ENCODE measurements at regions not wholly inside any gene's neighbourhood (a gene's known extent, or its start where the extent isn't known, plus 50 kb on each side); places are given as distances from the start of the nearest gene placed in this dataset.

DNA sequence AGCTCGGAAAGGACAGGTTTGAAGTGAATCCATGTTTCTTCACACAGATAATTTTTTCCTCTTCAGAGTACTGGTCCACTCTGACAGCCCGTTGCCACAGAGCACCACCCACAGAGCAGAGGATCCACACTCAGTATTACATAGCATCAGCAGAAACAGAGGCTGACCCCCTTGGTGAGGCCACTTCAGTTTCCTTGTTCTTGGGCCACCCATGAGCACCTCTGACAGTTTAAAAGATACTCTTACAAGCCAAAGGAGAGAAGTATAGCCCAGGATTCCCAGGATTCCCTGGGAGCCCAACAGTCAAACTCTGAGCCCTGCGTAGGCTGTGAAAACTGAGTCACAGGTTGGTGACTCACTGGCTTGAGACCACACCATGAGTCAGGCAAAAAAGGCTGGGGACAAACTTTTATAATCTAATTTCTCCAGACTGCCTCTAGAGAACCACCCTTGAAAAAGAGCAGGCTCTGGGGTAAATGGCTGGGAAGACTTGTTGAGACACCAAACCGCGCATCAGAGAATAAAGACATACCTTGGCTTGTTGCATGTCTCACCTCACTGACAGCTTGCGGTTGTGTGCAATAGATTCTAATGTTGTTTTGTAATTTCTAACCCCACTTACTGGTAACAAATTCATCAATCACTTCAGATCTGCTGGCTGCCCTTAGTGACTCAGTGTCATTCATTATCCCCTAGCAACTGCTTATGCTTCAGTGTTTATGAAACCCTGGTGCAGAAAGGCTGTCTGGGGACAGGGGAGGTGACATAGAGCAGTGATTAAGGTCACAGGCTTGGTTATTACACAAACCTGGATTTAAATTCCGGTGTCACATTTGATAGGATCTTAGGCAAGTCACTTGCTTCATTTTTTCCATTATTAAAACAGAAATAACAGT, 56.9 kb upstream of the PRSS23 start:
- TF ChIP-seq, protein P1, sequence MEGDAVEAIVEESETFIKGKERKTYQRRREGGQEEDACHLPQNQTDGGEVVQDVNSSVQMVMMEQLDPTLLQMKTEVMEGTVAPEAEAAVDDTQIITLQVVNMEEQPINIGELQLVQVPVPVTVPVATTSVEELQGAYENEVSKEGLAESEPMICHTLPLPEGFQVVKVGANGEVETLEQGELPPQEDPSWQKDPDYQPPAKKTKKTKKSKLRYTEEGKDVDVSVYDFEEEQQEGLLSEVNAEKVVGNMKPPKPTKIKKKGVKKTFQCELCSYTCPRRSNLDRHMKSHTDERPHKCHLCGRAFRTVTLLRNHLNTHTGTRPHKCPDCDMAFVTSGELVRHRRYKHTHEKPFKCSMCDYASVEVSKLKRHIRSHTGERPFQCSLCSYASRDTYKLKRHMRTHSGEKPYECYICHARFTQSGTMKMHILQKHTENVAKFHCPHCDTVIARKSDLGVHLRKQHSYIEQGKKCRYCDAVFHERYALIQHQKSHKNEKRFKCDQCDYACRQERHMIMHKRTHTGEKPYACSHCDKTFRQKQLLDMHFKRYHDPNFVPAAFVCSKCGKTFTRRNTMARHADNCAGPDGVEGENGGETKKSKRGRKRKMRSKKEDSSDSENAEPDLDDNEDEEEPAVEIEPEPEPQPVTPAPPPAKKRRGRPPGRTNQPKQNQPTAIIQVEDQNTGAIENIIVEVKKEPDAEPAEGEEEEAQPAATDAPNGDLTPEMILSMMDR (IDR thresholded peaks at IDR 0.05) = no peak
- TF ChIP-seq EZH2 (IDR thresholded peaks at IDR 0.05) (no peak), EZH2phosphoT487 (IDR thresholded peaks at IDR 0.05) (no peak)
- H3K4me1 ChIP-seq = peaks cover 10% of the 10 kb centered on the region
- H3K9me3 Mint-ChIP-seq = peaks cover 2% of the 10 kb centered on the region
- H3K36me3 ChIP-seq = no peaks in the 10 kb centered on the region
- no peaks in the 10 kb centered on the region for H4K20me1 ChIP-seq (ENCODE audit: low read depth)
- H3K9me3 ChIP-seq (ENCODE audit: low read depth) = no peaks in the 10 kb centered on the region
- no peak overlapping the region for H2AFZ ChIP-seq (replicated peaks)
- no peaks in the 10 kb centered on the region for H3K27me3 ChIP-seq
- no peaks in the 10 kb centered on the region for H3K79me2 ChIP-seq (ENCODE audit: low read depth)
- peak overlapping the region; percentile 5 for H3K27ac Mint-ChIP-seq
- no peak overlapping the region for H3K4me3 ChIP-seq
- no peaks in the 10 kb centered on the region for H3F3A ChIP-seq (ENCODE audit: low read depth)
- H3K4me2 ChIP-seq = no peak overlapping the region
- H3K4me3 Mint-ChIP-seq = no peak overlapping the region
- H3K4me1 Mint-ChIP-seq = peaks cover 56% of the 10 kb centered on the region
- no peak overlapping the region for H3K27ac ChIP-seq
- no peak for DNase-seq (ENCODE audit: low spot score)
- no peak overlapping the region for H3K9ac ChIP-seq
- H3K27me3 Mint-ChIP-seq (ENCODE audit: insufficient read depth, low read depth) = peaks cover 8% of the 10 kb centered on the region
- peaks cover 1% of the 10 kb centered on the region for H3K36me3 Mint-ChIP-seq

DNA sequence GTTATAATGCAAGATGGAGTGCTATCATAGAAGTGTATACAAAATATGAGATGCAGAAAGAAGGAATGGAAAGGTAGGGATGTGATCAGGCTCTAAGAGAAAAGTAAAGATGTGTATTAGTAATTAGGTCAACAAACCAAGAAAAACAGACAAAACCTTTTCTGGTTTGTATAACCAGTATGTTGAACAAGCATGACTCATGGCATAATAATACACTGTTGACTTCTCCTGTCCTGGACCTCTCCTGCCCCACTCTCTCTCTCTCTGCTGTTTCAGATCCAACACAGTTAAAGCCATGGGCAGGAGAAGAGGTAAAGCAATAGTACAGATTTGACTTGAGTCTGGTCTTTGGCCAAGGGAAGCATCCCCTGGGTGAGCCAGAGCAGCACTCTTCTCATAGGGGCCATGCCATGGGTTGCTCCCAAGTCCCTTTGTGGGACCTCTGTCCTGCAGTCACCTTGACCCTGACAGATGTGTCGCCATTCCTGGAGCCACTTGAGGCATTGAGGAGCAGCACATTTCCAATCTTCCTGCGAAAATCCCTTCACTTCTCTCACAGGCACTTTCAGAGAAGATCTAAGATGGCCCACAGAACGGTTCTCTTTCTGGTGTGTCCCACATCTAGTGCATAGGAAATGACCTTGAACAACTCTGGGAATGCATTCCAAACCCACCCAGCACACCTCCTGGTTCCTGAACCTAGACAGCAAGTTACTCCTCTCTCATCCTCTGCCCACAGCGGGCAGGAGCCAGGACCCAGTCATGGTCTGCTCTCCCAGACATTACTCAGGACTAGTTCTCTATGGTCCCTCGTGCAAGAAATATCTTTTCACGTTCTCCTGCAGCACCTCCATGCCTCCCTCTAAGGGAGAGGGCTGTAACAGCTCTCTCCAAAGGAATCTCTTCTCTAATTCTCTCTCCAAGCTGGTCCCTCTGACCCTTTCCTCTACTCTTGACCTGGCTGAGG, 58.2 kb upstream of the PRSS23 start:
- peak overlapping the region; percentile 76 for H3K27ac Mint-ChIP-seq
- Histone ChIP-seq H2AFZ (replicated peaks) (no peak overlapping the region), H3K9ac (no peak overlapping the region)

DNA sequence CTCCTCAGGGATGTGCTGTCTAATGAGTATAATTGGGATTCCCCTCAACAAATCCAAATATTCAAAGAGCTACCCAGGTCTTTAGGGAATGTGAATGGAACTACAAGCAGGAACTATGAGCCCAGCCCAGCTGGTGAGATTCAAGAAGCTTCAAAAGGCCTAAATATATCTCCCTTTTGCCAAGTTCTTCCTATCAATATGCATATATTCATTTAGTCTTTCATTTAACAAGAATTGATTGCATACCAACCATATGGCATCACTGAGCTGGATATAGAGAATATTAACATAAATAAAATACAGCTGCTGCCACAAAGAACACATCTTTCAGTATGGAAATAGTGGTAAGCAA, 58.9 kb upstream of the PRSS23 start:
- H3K9ac ChIP-seq = no peak overlapping the region
- peaks cover 6% of the 10 kb centered on the region for H3K27me3 Mint-ChIP-seq (ENCODE audit: insufficient read depth, low read depth)
- H3K4me1 ChIP-seq = peaks cover 9% of the 10 kb centered on the region

More for the DNA sequence above, 58.2 kb upstream of the PRSS23 start:
- H3K27me3 ChIP-seq = no peaks in the 10 kb centered on the region
- TF ChIP-seq EZH2 (IDR thresholded peaks at IDR 0.05) (no peak), EZH2phosphoT487 (IDR thresholded peaks at IDR 0.05) (no peak)
- TF ChIP-seq, protein P1 (IDR thresholded peaks at IDR 0.05) = no peak
- H3K79me2 ChIP-seq (ENCODE audit: low read depth) = no peaks in the 10 kb centered on the region
- Mint-ChIP-seq H3K36me3 (peaks cover 1% of the 10 kb centered on the region), H3K4me3 (no peak overlapping the region), H3K9me3 (peaks cover 2% of the 10 kb centered on the region), H3K4me1 (peaks cover 58% of the 10 kb centered on the region), H3K27me3 (ENCODE audit: insufficient read depth, low read depth) (peaks cover 6% of the 10 kb centered on the region)
- DNase-seq (ENCODE audit: low spot score) = no peak
- H3K4me1 ChIP-seq = peaks cover 8% of the 10 kb centered on the region
- H3K9me3 ChIP-seq (ENCODE audit: low read depth) = no peaks in the 10 kb centered on the region
- no peaks in the 10 kb centered on the region for H3F3A ChIP-seq (ENCODE audit: low read depth)
- H3K36me3 ChIP-seq = no peaks in the 10 kb centered on the region
- H4K20me1 ChIP-seq (ENCODE audit: low read depth) = no peaks in the 10 kb centered on the region
- no peak overlapping the region for H3K4me2 ChIP-seq
- H3K27ac ChIP-seq = no peak overlapping the region
- H3K4me3 ChIP-seq = no peak overlapping the region

More for the DNA sequence above, 58.9 kb upstream of the PRSS23 start:
- TF ChIP-seq, protein P1 (IDR thresholded peaks at IDR 0.05) = no peak
- TF ChIP-seq EZH2phosphoT487 (IDR thresholded peaks at IDR 0.05) = no peak
- no peak for TF ChIP-seq EZH2 (IDR thresholded peaks at IDR 0.05)
- H3K27ac Mint-ChIP-seq = peak overlapping the region; percentile 99
- no peak overlapping the region for H3K27ac ChIP-seq
- no peak overlapping the region for H3K4me3 Mint-ChIP-seq
- H2AFZ ChIP-seq (replicated peaks) = no peak overlapping the region
- no peaks in the 10 kb centered on the region for H3K9me3 ChIP-seq (ENCODE audit: low read depth)
- no peak for DNase-seq (ENCODE audit: low spot score)
- H3F3A ChIP-seq (ENCODE audit: low read depth) = no peaks in the 10 kb centered on the region
- no peaks in the 10 kb centered on the region for H4K20me1 ChIP-seq (ENCODE audit: low read depth)
- H3K4me3 ChIP-seq = no peak overlapping the region
- H3K4me2 ChIP-seq = no peak overlapping the region
- peaks cover 1% of the 10 kb centered on the region for H3K36me3 Mint-ChIP-seq
- H3K79me2 ChIP-seq (ENCODE audit: low read depth) = no peaks in the 10 kb centered on the region
- peaks cover 2% of the 10 kb centered on the region for H3K9me3 Mint-ChIP-seq
- H3K36me3 ChIP-seq = no peaks in the 10 kb centered on the region
- peaks cover 57% of the 10 kb centered on the region for H3K4me1 Mint-ChIP-seq
- H3K27me3 ChIP-seq = no peaks in the 10 kb centered on the region
